Psoas muscle (tissue), 7 donors: ENCODE measurements at regions not wholly inside any gene's neighbourhood (a gene's known extent, or its start where the extent isn't known, plus 50 kb on each side); places are given as distances from the start of the nearest gene placed in this dataset.
A peak's percentile ranks its signal among the peaks of the same experiment; 100 is the strongest.

Source experiments
- ATAC-seq, 4 donors: fragments of 200-7000 bp; cut with Tn5 transposase; one replicate each; pipeline ENCODE4 v1.9.1; 2020; ENCODE audit warnings: moderate library complexity in 3 of 4, mild to moderate bottlenecking in 2 of 4
- DNase-seq, 2 donors: peaks; one replicate each; pipeline ENCODE4 v3.0.0-alpha.2; 2020
- H3K27ac ChIP-seq: fragments of 200-600 bp; one replicate; pipeline ENCODE4 v1.8.0; 2022
- H3K27me3 ChIP-seq, 3 donors: fragments of 200-600 bp in 1 of 3; one replicate each; pipeline versions ENCODE4 v1.6.1 to v1.8.0; 2013 to 2022; ENCODE audit warnings: low read length in 2 of 3, mild to moderate bottlenecking in 2 of 3, moderate library complexity in 1 of 3; ENCODE audit not compliant: insufficient read depth in 3 of 3
- H3K36me3 ChIP-seq, 2 donors: fragments of 200-600 bp in 1 of 2; one replicate each; pipeline versions ENCODE4 v1.6.1 to v1.8.0; 2013 to 2022; ENCODE audit warnings: low read depth in 1 of 2, mild to moderate bottlenecking in 1 of 2, moderate library complexity in 1 of 2; ENCODE audit not compliant: insufficient read depth in 1 of 2
- H3K4me1 ChIP-seq: fragments of 200-600 bp; one replicate; pipeline ENCODE4 v1.8.0; 2022
- H3K4me3 ChIP-seq: fragments of 200-600 bp; one replicate; pipeline ENCODE4 v1.8.0; 2022; ENCODE audit warnings: mild to moderate bottlenecking
- H3K9me3 ChIP-seq: fragments of 200-600 bp; one replicate; pipeline ENCODE4 v1.8.0; 2022
- WGBS, 3 donors: extraction: QIAGEN DNeasy Blood & Tissue Kit; methylation state at CpG; one replicate each; pipeline versions ENCODE4 v1.1.6 to v1.1.7; 2013; 5-methylcytosine and 5-hydroxymethylcytosine counted together
- intact Hi-C, 2 donors: fragments of 100-400 bp; cut with DNase I; formaldehyde crosslinking; loops; one replicate each; pipeline versions ENCODE4 v1.11.0 to v1.14.2; 2022
- TF ChIP-seq, protein P1 (sequence below): fragments of 200-600 bp; IDR thresholded peaks from one replicate; pipeline ENCODE4 v1.8.0; 2022; ENCODE audit warnings: antibody characterized with exemption
- donor health status: healthy with polysubstance abuse.
- donor health status: DM: no; HTN: no; CAD: no; lungs with moderate emphysema.
- donor health status: Bipolar disorder and iron deficiency.
- donor health status: healthy.
- donor health status: DM: yes; HTN: yes; CAD: no.
- donor health status: DM: no; HTN: no; CAD: no.
- donor health status: DM: yes; HTN: yes; CAD: no.

DNA sequence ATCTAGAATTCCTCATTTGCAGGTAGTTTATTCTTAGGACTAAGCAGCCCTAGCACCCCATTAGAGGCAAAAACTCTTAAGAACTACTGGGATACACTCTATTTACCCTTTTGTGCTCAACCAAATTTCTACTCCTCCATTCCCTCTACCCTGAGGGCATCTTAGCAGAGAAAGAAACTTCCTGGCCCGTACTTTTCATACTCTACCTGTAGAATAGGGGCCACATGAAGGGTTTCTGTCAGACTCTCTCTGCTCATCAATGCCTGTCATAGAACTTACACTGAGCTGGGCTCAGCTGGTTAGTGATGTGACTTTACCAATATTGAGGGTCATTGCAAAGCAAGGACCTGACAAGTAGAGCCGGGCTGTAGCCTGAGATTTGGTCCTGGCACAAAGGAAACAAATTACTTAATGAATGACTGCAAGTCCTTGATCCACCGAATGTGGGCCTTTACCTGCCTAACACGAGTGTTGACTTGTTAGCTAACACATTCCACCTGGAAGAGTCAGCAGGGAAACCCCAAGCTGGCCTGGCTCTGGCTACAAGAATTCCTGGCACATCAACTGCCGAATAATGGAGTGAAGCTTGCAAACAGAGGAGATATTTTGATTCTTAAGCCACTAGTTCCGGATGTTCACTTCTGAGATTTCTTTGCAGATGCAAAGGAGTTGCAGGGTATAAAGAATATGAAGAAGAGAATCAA lies 280.5 kb upstream of the JAG1 start:
- no peaks in the 10 kb centered on the region for H3K9me3 ChIP-seq
- no peak overlapping the region for H3K4me3 ChIP-seq
- no peak for DNase-seq
- TF ChIP-seq, protein P1, sequence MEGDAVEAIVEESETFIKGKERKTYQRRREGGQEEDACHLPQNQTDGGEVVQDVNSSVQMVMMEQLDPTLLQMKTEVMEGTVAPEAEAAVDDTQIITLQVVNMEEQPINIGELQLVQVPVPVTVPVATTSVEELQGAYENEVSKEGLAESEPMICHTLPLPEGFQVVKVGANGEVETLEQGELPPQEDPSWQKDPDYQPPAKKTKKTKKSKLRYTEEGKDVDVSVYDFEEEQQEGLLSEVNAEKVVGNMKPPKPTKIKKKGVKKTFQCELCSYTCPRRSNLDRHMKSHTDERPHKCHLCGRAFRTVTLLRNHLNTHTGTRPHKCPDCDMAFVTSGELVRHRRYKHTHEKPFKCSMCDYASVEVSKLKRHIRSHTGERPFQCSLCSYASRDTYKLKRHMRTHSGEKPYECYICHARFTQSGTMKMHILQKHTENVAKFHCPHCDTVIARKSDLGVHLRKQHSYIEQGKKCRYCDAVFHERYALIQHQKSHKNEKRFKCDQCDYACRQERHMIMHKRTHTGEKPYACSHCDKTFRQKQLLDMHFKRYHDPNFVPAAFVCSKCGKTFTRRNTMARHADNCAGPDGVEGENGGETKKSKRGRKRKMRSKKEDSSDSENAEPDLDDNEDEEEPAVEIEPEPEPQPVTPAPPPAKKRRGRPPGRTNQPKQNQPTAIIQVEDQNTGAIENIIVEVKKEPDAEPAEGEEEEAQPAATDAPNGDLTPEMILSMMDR = no peak
- no peaks in the 10 kb centered on the region for H3K36me3 ChIP-seq
- H3K4me1 ChIP-seq = peaks cover 3% of the 10 kb centered on the region
- 50 to 57% (median 50%) methylated on average over 6 of the region's 6 CpGs for WGBS, 3 donors
- peak in 2 of 4 donors; percentile 65 to 81 for ATAC-seq
- H3K27ac ChIP-seq = no peak overlapping the region
- intact Hi-C loops = no loop called here
- no peaks in the 10 kb centered on the region for H3K27me3 ChIP-seq

DNA sequence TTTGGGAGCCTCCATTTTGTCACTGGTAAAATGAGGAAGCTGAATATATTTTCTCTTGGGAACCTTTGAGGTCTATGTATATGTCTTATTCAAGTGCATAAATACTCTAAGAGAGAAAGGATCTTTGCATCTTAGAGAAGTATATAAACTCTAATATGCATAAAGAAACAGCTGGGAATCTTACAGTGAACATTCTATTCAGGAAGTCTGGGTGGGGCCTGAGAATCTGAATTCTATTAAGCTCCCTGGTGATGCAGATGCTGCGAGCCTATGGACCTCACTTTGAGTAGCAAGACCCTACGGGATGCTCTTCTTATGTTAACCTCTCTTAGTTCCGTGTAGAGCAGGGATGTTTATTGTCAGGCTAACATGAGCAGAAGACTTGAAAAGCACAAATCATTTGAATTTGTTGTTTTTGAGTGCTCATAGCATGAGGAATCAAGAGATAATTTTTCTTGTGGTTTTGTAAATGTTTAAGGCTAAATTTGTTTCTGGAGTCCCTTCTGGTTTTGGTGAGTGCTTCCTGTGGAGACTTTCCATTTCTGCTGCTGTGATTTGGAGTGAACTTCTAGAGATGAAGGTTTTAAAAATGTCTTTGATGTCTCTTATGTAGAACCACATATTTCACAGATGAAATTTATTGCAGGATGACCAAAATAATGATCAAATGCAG lies 281.2 kb upstream of the JAG1 start:
- intact Hi-C loops = no loop called here
- no peak overlapping the region for H3K27ac ChIP-seq

DNA sequence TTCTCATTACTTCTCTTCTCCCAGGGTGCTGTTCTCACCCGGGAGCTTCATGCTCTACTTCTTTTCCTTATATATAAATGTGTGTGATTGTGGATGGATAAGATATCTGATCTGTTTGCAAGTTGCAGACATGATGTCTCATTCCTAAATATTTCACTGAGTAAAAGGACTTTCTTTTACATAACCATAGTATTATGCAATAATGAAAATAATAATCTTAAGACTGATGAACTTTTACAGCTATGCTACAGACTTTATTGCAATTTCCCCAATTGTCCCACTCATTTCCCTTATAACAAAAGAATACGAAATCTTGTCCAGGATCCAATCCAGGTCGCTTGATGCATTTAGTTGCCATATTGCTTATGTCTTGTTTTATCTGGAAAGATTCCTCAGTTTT lies 284.5 kb upstream of the JAG1 start:
- no peaks in the 10 kb centered on the region for H3K36me3 ChIP-seq
- H3K4me1 ChIP-seq = peaks cover 3% of the 10 kb centered on the region
- 79 to 84% (median 84%) methylated on average over 3 of the region's 3 CpGs for WGBS, 3 donors
- no peak overlapping the region for H3K27ac ChIP-seq
- intact Hi-C loops = no loop called here
- ATAC-seq = no peak
- DNase-seq = no peak
- no peak overlapping the region for H3K4me3 ChIP-seq
- no peaks in the 10 kb centered on the region for H3K27me3 ChIP-seq
- TF ChIP-seq, protein P1 = no peak
- H3K9me3 ChIP-seq = no peaks in the 10 kb centered on the region

More for the DNA sequence above, 281.2 kb upstream of the JAG1 start:
- Histone ChIP-seq H3K4me1 (peaks cover 3% of the 10 kb centered on the region), H3K36me3 (no peaks in the 10 kb centered on the region), H3K9me3 (no peaks in the 10 kb centered on the region), H3K4me3 (no peak overlapping the region), H3K27me3 (no peaks in the 10 kb centered on the region)
- TF ChIP-seq, protein P1 = no peak
- 87 to 89% (median 89%) methylated on average over 3 of the region's 3 CpGs for WGBS, 3 donors
- ATAC-seq (no peak), DNase-seq (no peak)

DNA sequence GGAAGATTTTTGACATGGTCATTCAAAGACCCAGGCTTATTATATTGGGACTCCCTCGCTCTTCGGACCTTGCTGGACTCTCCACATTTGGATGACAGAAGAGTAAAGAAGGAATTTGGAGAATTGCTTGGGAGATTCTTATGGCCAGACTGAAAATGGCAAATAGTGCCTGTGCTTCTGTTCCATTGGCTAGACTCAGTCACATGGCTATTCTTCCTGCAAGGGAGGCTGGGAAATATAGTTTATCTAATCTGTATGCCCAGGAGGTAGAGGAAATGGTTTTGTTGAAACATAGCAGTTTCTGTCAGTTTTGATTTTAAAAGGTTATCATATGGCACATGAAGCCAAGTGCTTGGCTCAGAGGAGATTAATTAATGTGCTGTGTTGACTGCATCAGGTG lies 286.6 kb upstream of the JAG1 start:
- 96 to 100% (median 99%) methylated on average over 2 of the region's 2 CpGs for WGBS, 3 donors
- DNase-seq = no peak
- Histone ChIP-seq H3K27ac (no peak overlapping the region), H3K9me3 (no peaks in the 10 kb centered on the region), H3K27me3 (no peaks in the 10 kb centered on the region), H3K4me3 (no peak overlapping the region), H3K36me3 (no peaks in the 10 kb centered on the region), H3K4me1 (no peaks in the 10 kb centered on the region)
- no peak for ATAC-seq
- intact Hi-C loops = no loop called here
- TF ChIP-seq, protein P1 = no peak
